ENCODE measurements at regions not wholly inside any gene's neighbourhood (a gene's known extent, or its start where the extent isn't known, plus 50 kb on each side); places are given as distances from the start of the nearest gene placed in this dataset.
"Not testable (repeated sequence)": the region's sequence is repeated elsewhere in the genome, so short reads cannot be mapped to it uniquely, and the experiment has no call there.

DNA sequence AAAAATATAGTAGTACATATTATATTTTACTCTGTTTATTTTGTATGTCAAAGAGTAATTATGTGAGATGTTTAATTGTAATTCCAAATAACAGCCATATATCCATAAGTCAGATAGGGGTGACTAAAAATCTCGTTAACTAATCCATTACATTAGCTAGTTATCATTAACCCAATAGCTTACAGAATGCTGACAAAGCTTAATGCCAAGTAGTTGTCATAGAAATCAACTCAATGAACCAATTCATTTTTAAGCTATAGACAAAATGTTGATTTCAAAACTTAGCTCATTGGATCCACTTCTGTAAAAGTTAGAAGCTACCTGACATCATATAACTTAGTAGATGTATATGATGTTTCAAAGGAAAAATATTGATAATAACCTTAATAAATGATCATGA lies 206.7 kb upstream of the SLITRK1 start:
- H3K9me2 ChIP-seq (ENCODE audit: low read depth, low read length), result no peaks in the 10 kb centered on the region

GRCh38 chr13:84086847-84087162 lies 204.5 kb upstream of the SLITRK1 start:
- H2AFZ ChIP-seq (ENCODE audit: low read length), result no peak overlapping the region
- no peak overlapping the region for H3K4me3 ChIP-seq (ENCODE audit: low read depth, low read length, poor library complexity, severe bottlenecking)
- H3K79me2 ChIP-seq (ENCODE audit: insufficient read depth, low read length), result no peaks in the 10 kb centered on the region
- no peaks in the 10 kb centered on the region for H3F3A ChIP-seq (ENCODE audit: insufficient read depth, low read length)
- H3K36me3 ChIP-seq (ENCODE audit: insufficient read depth, low read length), result no peaks in the 10 kb centered on the region
- H4K20me1 ChIP-seq (ENCODE audit: insufficient read depth, low read length), result no peaks in the 10 kb centered on the region
- no peaks in the 10 kb centered on the region for H3K9me2 ChIP-seq (ENCODE audit: low read depth, low read length)
- no peaks in the 10 kb centered on the region for H3K9me3 ChIP-seq (ENCODE audit: low read length)
- no peak overlapping the region for H3K9ac ChIP-seq (ENCODE audit: low read length)
- TF ChIP-seq EZH2 (IDR thresholded peaks at IDR 0.05; ENCODE audit: borderline replicate concordance, low read length), result no peak
- no peak for TF ChIP-seq CTCF (IDR thresholded peaks at IDR 0.05; ENCODE audit: low read length)
- no peaks in the 10 kb centered on the region for H3K4me1 ChIP-seq (ENCODE audit: insufficient read depth, low read length, severe bottlenecking)
- H3K27ac ChIP-seq (ENCODE audit: low read depth, low read length, poor library complexity, severe bottlenecking), result no peak overlapping the region
- no peak overlapping the region for H3K4me2 ChIP-seq (ENCODE audit: low read length)
- H3K27me3 ChIP-seq (ENCODE audit: insufficient read depth, low read length), result no peaks in the 10 kb centered on the region

More for the DNA sequence above, 206.7 kb upstream of the SLITRK1 start:
- H3K4me1 ChIP-seq (ENCODE audit: insufficient read depth, low read length, severe bottlenecking), result no peaks in the 10 kb centered on the region
- no peak overlapping the region for H3K27ac ChIP-seq (ENCODE audit: low read depth, low read length, poor library complexity, severe bottlenecking)
- no peak overlapping the region for H3K4me2 ChIP-seq (ENCODE audit: low read length)
- H2AFZ ChIP-seq (ENCODE audit: low read length), result no peak overlapping the region
- H4K20me1 ChIP-seq (ENCODE audit: insufficient read depth, low read length), result no peaks in the 10 kb centered on the region
- H3K9me3 ChIP-seq (ENCODE audit: low read length), result no peaks in the 10 kb centered on the region
- H3K36me3 ChIP-seq (ENCODE audit: insufficient read depth, low read length), result no peaks in the 10 kb centered on the region
- TF ChIP-seq EZH2 (IDR thresholded peaks at IDR 0.05; ENCODE audit: borderline replicate concordance, low read length) (no peak), CTCF (IDR thresholded peaks at IDR 0.05; ENCODE audit: low read length) (no peak)
- no peaks in the 10 kb centered on the region for H3F3A ChIP-seq (ENCODE audit: insufficient read depth, low read length)
- H3K9ac ChIP-seq (ENCODE audit: low read length), result no peak overlapping the region
- H3K27me3 ChIP-seq (ENCODE audit: insufficient read depth, low read length), result no peaks in the 10 kb centered on the region
- no peaks in the 10 kb centered on the region for H3K79me2 ChIP-seq (ENCODE audit: insufficient read depth, low read length)
- H3K4me3 ChIP-seq (ENCODE audit: low read depth, low read length, poor library complexity, severe bottlenecking), result no peak overlapping the region

GRCh38 chr13:84086098-84086846 lies 204.0 kb upstream of the SLITRK1 start:
- H3K36me3 ChIP-seq (ENCODE audit: insufficient read depth, low read length); H3K9me3 ChIP-seq (ENCODE audit: low read length); H3K27ac ChIP-seq (ENCODE audit: low read depth, low read length, poor library complexity, severe bottlenecking); H3K27me3 ChIP-seq (ENCODE audit: insufficient read depth, low read length); H2AFZ ChIP-seq (ENCODE audit: low read length); H4K20me1 ChIP-seq (ENCODE audit: insufficient read depth, low read length); H3K9ac ChIP-seq (ENCODE audit: low read length); H3K4me3 ChIP-seq (ENCODE audit: low read depth, low read length, poor library complexity, severe bottlenecking); H3K9me2 ChIP-seq (ENCODE audit: low read depth, low read length); H3K4me1 ChIP-seq (ENCODE audit: insufficient read depth, low read length, severe bottlenecking); H3F3A ChIP-seq (ENCODE audit: insufficient read depth, low read length); H3K79me2 ChIP-seq (ENCODE audit: insufficient read depth, low read length); H3K4me2 ChIP-seq (ENCODE audit: low read length): not testable (repeated sequence)

DNA sequence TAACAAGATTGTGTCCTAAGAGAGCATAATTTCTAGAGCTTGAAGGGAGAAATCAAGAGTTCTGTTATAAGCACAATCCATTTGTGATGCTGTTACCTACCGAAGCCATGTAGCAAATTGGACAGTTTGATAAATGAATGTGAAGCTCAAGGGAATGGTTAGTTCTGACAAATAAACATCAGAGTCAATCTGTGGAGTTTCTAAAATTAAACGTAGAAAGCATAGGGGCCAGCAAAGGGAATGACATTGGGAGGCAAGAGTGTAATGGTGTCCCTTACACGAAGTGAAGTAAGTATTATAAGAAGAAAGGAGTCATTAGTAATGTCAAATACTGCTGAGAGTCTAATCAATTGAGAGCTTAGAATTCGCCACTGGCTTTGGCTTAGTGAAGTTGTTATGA lies 200.2 kb upstream of the SLITRK1 start:
- Histone ChIP-seq H3K4me3 (ENCODE audit: low read depth, low read length, poor library complexity, severe bottlenecking) (no peak overlapping the region), H2AFZ (ENCODE audit: low read length) (no peak overlapping the region), H3K27me3 (ENCODE audit: insufficient read depth, low read length) (no peaks in the 10 kb centered on the region), H3K4me1 (ENCODE audit: insufficient read depth, low read length, severe bottlenecking) (no peaks in the 10 kb centered on the region), H3K27ac (ENCODE audit: low read depth, low read length, poor library complexity, severe bottlenecking) (no peak overlapping the region), H3K9me3 (ENCODE audit: low read length) (no peaks in the 10 kb centered on the region), H3K4me2 (ENCODE audit: low read length) (no peak overlapping the region), H3K9me2 (ENCODE audit: low read depth, low read length) (no peaks in the 10 kb centered on the region), H3K9ac (ENCODE audit: low read length) (no peak overlapping the region), H3K79me2 (ENCODE audit: insufficient read depth, low read length) (no peaks in the 10 kb centered on the region; the same call in 1 of the 2 replicates), H3F3A (ENCODE audit: insufficient read depth, low read length) (no peaks in the 10 kb centered on the region), H4K20me1 (ENCODE audit: insufficient read depth, low read length) (no peaks in the 10 kb centered on the region), H3K36me3 (ENCODE audit: insufficient read depth, low read length) (no peaks in the 10 kb centered on the region)
- TF ChIP-seq CTCF (IDR thresholded peaks at IDR 0.05; ENCODE audit: low read length) (no peak), EZH2 (IDR thresholded peaks at IDR 0.05; ENCODE audit: borderline replicate concordance, low read length) (no peak)
